SU-DHL-6 (cell line): ENCODE measurements at regions not wholly inside any gene's neighbourhood (a gene's known extent, or its start where the extent isn't known, plus 50 kb on each side); places are given as distances from the start of the nearest gene placed in this dataset.

Experiments used
- H2AFZ ChIP-seq: fragments of 200-600 bp; sonication (generic); 2 replicates; pipeline ENCODE4 v1.6.1; 2014; ENCODE audit warnings: low read depth, mild to moderate bottlenecking, moderate library complexity, mixed read lengths, antibody characterized with exemption, low read length; ENCODE audit not compliant: severe bottlenecking
- H3F3A ChIP-seq: fragments of 200-600 bp; shearing (Covaris generic); 2 replicates; pipeline ENCODE4 v1.6.0; 2016; ENCODE audit warnings: antibody characterized with exemption, mild to moderate bottlenecking; ENCODE audit not compliant: insufficient read depth
- H3K27ac ChIP-seq: fragments of 200-600 bp; sonication (generic); 2 replicates; pipeline ENCODE4 v1.5.1; 2016; ENCODE audit warnings: low read depth, mild to moderate bottlenecking, low read length, moderate library complexity, mixed read lengths
- H3K27me3 ChIP-seq: fragments of 200-600 bp; sonication (generic), shearing (Covaris generic); 2 replicates; pipeline ENCODE4 v1.6.0; 2014; ENCODE audit warnings: mild to moderate bottlenecking, low read length
- H3K36me3 ChIP-seq: fragments of 200-600 bp; sonication (generic); 2 replicates; pipeline ENCODE4 v1.6.1; 2014; ENCODE audit warnings: mild to moderate bottlenecking, low read length, mixed read lengths
- H3K4me2 ChIP-seq: fragments of 300-600, 200-600 bp; shearing (Covaris generic), sonication (generic); 2 replicates; pipeline ENCODE4 v1.6.0; 2014; ENCODE audit warnings: low read length, low read depth, mild to moderate bottlenecking; ENCODE audit not compliant: poor library complexity, severe bottlenecking
- H3K4me3 ChIP-seq: fragments of 200-600 bp; sonication (generic); 2 replicates; pipeline ENCODE4 v1.5.1; 2014; ENCODE audit warnings: antibody characterized with exemption, low read length, mild to moderate bottlenecking, mixed read lengths; ENCODE audit not compliant: insufficient read depth, poor library complexity, severe bottlenecking
- H3K79me2 ChIP-seq: fragments of 200-600 bp; sonication (generic); 2 replicates; pipeline ENCODE4 v1.6.1; 2014; ENCODE audit warnings: mild to moderate bottlenecking, low read length, moderate library complexity; ENCODE audit not compliant: insufficient read depth
- H3K9ac ChIP-seq: fragments of 200-600 bp; sonication (generic); 2 replicates; pipeline ENCODE4 v1.7.0; 2014; ENCODE audit warnings: mild to moderate bottlenecking, low read length
- H3K9me2 ChIP-seq: fragments of 200-600 bp; sonication (generic); replicated peaks from 2 replicates; pipeline ENCODE4 v1.6.1; 2014; ENCODE audit warnings: low read length; ENCODE audit not compliant: insufficient read depth
- H3K9me3 ChIP-seq: fragments of 200-600 bp; sonication (generic); 2 replicates; pipeline ENCODE4 v1.6.1; 2014; ENCODE audit warnings: low read length, mixed read lengths; ENCODE audit not compliant: insufficient read depth
- H4K20me1 ChIP-seq: fragments of 200-600 bp; sonication (generic); 2 replicates; pipeline ENCODE4 v1.6.1; 2014; ENCODE audit warnings: low read depth, mild to moderate bottlenecking, antibody characterized with exemption, low read length, moderate library complexity, mixed read lengths
- EZH2phosphoT487 ChIP-seq: fragments of 200-600 bp; sonication (generic), shearing (Covaris generic); conservative IDR thresholded peaks from 2 replicates; pipeline ENCODE4 v1.6.1; 2018; ENCODE audit warnings: mild to moderate bottlenecking, antibody characterized with exemption, low read length, moderate library complexity, mixed read lengths
- TF ChIP-seq, protein P1 (sequence below): fragments of 200-600 bp; sonication (generic); IDR thresholded peaks from one replicate; pipeline ENCODE4 v1.5.1; 2017; ENCODE audit warnings: antibody characterized with exemption, mild to moderate bottlenecking, low read length, moderate library complexity; ENCODE audit not compliant: insufficient read depth, poor library complexity, severe bottlenecking

GRCh38 chr6:9403736-9404135, 968.4 kb upstream of the SLC35B3 start:
- no peaks in the 10 kb centered on the region for H3K9me3 ChIP-seq
- 0 out of 2 replicates have a peak, but pooled peaks cover 3% of the 10 kb centered on the region for H3K9me2 ChIP-seq
- no peaks in the 10 kb centered on the region for H4K20me1 ChIP-seq
- H3K27me3 ChIP-seq = no peaks in the 10 kb centered on the region
- H3K9ac ChIP-seq = no peak overlapping the region
- H3K27ac ChIP-seq = no peak overlapping the region
- TF ChIP-seq EZH2phosphoT487 = no peak
- TF ChIP-seq, protein P1, sequence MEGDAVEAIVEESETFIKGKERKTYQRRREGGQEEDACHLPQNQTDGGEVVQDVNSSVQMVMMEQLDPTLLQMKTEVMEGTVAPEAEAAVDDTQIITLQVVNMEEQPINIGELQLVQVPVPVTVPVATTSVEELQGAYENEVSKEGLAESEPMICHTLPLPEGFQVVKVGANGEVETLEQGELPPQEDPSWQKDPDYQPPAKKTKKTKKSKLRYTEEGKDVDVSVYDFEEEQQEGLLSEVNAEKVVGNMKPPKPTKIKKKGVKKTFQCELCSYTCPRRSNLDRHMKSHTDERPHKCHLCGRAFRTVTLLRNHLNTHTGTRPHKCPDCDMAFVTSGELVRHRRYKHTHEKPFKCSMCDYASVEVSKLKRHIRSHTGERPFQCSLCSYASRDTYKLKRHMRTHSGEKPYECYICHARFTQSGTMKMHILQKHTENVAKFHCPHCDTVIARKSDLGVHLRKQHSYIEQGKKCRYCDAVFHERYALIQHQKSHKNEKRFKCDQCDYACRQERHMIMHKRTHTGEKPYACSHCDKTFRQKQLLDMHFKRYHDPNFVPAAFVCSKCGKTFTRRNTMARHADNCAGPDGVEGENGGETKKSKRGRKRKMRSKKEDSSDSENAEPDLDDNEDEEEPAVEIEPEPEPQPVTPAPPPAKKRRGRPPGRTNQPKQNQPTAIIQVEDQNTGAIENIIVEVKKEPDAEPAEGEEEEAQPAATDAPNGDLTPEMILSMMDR = no peak
- H3K79me2 ChIP-seq = no peaks in the 10 kb centered on the region
- H3K4me2 ChIP-seq = no peak overlapping the region
- H3K4me3 ChIP-seq = no peak overlapping the region
- no peaks in the 10 kb centered on the region for H3K36me3 ChIP-seq
- no peaks in the 10 kb centered on the region for H3F3A ChIP-seq
- no peak overlapping the region for H2AFZ ChIP-seq

DNA sequence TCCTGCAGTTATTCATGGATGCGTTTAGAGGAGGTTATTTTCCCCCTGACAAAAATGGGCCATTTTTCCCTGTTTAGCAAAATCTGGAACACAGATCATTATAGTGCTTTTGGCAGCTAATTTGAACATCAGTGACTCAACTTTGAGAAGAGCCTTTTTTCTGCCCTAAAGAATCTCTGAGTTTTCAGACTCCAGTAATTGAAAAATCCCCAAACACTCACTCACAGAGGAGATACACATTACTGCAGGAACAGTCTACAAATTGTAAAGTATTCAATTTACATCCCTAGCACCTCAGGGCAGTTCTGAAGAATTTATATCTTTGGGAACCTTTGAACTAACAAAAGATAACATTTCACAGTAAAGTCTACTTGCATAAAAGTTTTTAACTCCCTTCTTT, 966.6 kb upstream of the SLC35B3 start:
- H3K79me2 ChIP-seq = no peaks in the 10 kb centered on the region
- 0 out of 2 replicates have a peak, but pooled peaks cover 3% of the 10 kb centered on the region for H3K9me2 ChIP-seq
- no peak for TF ChIP-seq EZH2phosphoT487
- TF ChIP-seq, protein P1 = no peak
- H3K27ac ChIP-seq = no peak overlapping the region
- H3K9ac ChIP-seq = no peak overlapping the region
- no peak overlapping the region for H3K4me2 ChIP-seq
- no peaks in the 10 kb centered on the region for H3K9me3 ChIP-seq
- H3K36me3 ChIP-seq = no peaks in the 10 kb centered on the region
- no peaks in the 10 kb centered on the region for H3K27me3 ChIP-seq
- H2AFZ ChIP-seq = no peak overlapping the region
- no peaks in the 10 kb centered on the region for H3F3A ChIP-seq
- H3K4me3 ChIP-seq = no peak overlapping the region
- no peaks in the 10 kb centered on the region for H4K20me1 ChIP-seq

DNA sequence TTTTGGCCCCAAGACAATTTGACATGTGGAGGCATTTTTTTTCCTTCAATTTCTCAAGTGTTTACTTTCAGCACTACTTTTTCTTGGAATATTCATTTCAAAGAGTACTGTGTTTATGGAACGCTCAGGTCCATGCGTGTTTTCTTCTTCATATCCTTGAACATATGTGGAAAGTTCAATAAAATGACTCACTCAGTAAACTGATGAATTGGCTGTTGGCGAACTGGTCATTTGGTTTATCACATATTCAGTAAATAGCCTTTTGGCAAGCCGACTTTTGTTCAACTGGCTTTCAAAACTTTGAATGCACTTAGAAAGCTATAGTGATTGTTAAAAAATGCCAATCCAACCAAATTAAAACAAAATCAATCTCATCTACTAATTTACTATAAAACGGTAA, 964.6 kb upstream of the SLC35B3 start:
- no peaks in the 10 kb centered on the region for H3K79me2 ChIP-seq
- H2AFZ ChIP-seq = no peak overlapping the region
- no peaks in the 10 kb centered on the region for H3K36me3 ChIP-seq
- H3K27me3 ChIP-seq = no peaks in the 10 kb centered on the region
- no peaks in the 10 kb centered on the region for H3K9me3 ChIP-seq
- no peak overlapping the region for H3K27ac ChIP-seq
- TF ChIP-seq, protein P1 = no peak
- TF ChIP-seq EZH2phosphoT487 = no peak
- H4K20me1 ChIP-seq = no peaks in the 10 kb centered on the region
- no peaks in the 10 kb centered on the region for H3F3A ChIP-seq
- 0 out of 2 replicates have a peak, but pooled peaks cover 3% of the 10 kb centered on the region for H3K9me2 ChIP-seq
- H3K4me3 ChIP-seq = no peak overlapping the region
- no peak overlapping the region for H3K9ac ChIP-seq
- H3K4me2 ChIP-seq = no peak overlapping the region
